ENCODE measurements at regions not wholly inside any gene's neighbourhood (a gene's known extent, or its start where the extent isn't known, plus 50 kb on each side); places are given as distances from the start of the nearest gene placed in this dataset.

DNA sequence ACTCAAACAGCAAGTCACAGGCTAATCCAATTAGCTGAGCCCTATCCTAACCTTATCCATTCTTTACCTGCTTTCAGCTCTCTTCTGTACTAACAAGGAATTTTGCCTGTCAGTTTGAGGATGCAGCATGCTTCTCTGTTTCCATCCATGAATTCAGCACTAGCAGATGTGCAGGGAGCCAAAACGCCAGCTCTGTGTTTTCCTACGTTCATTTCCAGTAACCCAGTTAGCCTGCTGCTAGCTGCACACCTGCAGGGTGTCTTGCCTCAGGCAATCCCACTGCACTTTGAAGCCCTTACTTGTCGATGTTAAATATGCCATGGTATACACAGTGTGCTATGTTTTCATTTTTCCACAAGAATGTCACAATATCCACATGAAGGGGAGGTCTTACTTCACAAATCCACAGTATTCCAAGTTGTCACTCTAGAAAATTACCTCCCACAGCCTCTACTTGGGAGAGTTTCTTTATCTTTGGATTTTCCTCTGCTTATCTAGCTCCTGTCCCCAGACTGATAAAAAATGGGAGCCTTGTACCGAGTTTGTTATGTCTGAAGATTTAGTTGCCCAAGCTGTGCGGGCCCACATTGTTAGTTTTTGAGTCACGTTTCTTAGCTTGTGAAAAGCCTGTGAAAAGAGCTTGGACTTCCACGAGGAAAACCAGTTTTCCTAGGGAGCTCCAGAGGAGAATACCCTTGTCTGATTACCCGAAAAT, 127.6 kb upstream of the HHIP start:
- TF ChIP-seq ARNTL (CRISPR knock-in tag; IDR thresholded peaks at IDR 0.05; ENCODE audit: borderline replicate concordance, low read depth): no peak
- TF ChIP-seq CSDC2 (CRISPR knock-in tag; IDR thresholded peaks at IDR 0.05): no peak
- no peak for TF ChIP-seq TCF4 (CRISPR knock-in tag; IDR thresholded peaks at IDR 0.05; ENCODE audit: borderline replicate concordance)
- no peak for TF ChIP-seq ISL1 (CRISPR knock-in tag; IDR thresholded peaks at IDR 0.05)
- no peak for TF ChIP-seq POU6F1 (CRISPR knock-in tag; IDR thresholded peaks at IDR 0.05; ENCODE audit: borderline replicate concordance, low read depth)
- TF ChIP-seq ZC3H10 (CRISPR knock-in tag; IDR thresholded peaks at IDR 0.05): no peak
- no peak for TF ChIP-seq GLIS3 (CRISPR knock-in tag; IDR thresholded peaks at IDR 0.05)
- no peak for TF ChIP-seq TOX (CRISPR knock-in tag; IDR thresholded peaks at IDR 0.05; ENCODE audit: borderline replicate concordance)
- TF ChIP-seq ESRRG (CRISPR knock-in tag; IDR thresholded peaks at IDR 0.05): no peak
- ATAC-seq: no peak

DNA sequence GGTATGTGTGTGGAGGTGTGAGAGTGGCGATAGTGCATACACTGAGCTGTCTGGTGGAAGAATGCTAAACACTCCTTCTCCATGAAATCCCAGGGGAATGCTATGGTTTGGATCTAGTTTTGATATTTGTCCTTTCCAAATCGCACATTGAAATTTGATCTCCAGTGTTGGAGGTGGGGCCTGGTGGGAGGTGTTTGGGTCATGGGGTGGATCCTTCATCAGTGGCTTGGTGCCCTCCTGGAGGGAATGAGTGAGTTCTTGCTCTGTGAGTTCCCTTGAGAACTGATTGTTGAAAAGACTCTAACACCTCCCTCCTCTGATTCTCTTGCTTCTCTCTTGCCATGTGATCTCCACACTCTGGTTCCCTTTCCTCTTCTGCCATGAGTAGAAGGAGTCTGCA, 114.1 kb upstream of the HHIP start:
- TF ChIP-seq TOX (CRISPR knock-in tag; IDR thresholded peaks at IDR 0.05; ENCODE audit: borderline replicate concordance) (no peak), ZFP3 (CRISPR knock-in tag; IDR thresholded peaks at IDR 0.05) (no peak), OSR1 (CRISPR knock-in tag; IDR thresholded peaks at IDR 0.05) (no peak), ZFP30 (CRISPR knock-in tag; IDR thresholded peaks at IDR 0.05) (no peak), SNAI2 (CRISPR knock-in tag; IDR thresholded peaks at IDR 0.05) (no peak), ESRRG (CRISPR knock-in tag; IDR thresholded peaks at IDR 0.05) (no peak), BACH2 (CRISPR knock-in tag; IDR thresholded peaks at IDR 0.05; ENCODE audit: borderline replicate concordance) (no peak), POU6F1 (CRISPR knock-in tag; IDR thresholded peaks at IDR 0.05; ENCODE audit: borderline replicate concordance, low read depth) (no peak), ZC3H10 (CRISPR knock-in tag; IDR thresholded peaks at IDR 0.05) (no peak)
- ATAC-seq: no peak

DNA sequence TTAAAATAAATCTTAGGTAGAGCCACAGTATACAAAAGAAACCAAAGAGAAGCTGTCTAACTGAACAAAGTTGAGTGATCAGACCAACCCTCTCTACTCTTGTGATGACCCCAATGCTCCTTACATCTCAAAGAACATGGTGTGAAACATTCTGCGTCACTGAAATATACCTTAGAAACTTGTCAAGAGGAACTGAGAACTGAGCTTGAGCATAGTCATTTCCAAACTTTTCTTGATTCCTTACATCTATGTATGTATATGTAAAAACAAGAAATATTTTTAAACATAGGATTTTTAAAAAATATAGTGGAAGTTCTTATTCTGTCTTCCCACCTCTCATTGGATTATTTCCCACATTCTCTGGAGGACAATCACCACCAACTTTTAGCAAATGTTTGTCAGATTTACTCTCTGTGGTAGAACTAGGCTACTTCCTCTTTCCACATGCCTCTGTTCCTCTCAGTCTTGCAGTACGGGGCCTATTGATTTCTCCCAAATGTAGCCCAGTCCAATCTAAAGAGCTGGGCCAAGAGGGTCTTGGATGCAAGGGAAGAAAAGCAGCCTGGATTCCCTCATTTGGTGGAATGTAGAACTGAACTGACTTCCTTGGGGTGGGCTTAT, 98.2 kb upstream of the HHIP start:
- ATAC-seq: no peak
- TF ChIP-seq, protein P1, sequence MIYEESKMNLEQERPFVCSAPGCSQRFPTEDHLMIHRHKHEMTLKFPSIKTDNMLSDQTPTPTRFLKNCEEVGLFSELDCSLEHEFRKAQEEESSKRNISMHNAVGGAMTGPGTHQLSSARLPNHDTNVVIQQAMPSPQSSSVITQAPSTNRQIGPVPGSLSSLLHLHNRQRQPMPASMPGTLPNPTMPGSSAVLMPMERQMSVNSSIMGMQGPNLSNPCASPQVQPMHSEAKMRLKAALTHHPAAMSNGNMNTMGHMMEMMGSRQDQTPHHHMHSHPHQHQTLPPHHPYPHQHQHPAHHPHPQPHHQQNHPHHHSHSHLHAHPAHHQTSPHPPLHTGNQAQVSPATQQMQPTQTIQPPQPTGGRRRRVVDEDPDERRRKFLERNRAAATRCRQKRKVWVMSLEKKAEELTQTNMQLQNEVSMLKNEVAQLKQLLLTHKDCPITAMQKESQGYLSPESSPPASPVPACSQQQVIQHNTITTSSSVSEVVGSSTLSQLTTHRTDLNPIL (CRISPR knock-in tag; IDR thresholded peaks at IDR 0.05; ENCODE audit: low read depth): no peak

- TF ChIP-seq ESRRG (CRISPR knock-in tag; IDR thresholded peaks at IDR 0.05) (no peak), RARB (CRISPR knock-in tag; IDR thresholded peaks at IDR 0.05) (no peak)
- ATAC-seq: no peak
Observed at GRCh38 chr4:144556636-144557035, 89.3 kb upstream of the HHIP start.

GRCh38 chr4:144557404-144557803, 88.6 kb upstream of the HHIP start:
- TF ChIP-seq ESRRG (CRISPR knock-in tag; IDR thresholded peaks at IDR 0.05): no peak
- TF ChIP-seq ISL1 (CRISPR knock-in tag; IDR thresholded peaks at IDR 0.05): no peak
- TF ChIP-seq ZC3H10 (CRISPR knock-in tag; IDR thresholded peaks at IDR 0.05): no peak
- no peak for TF ChIP-seq ARNTL (CRISPR knock-in tag; IDR thresholded peaks at IDR 0.05; ENCODE audit: borderline replicate concordance, low read depth)
- TF ChIP-seq OSR1 (CRISPR knock-in tag; IDR thresholded peaks at IDR 0.05): no peak
- TF ChIP-seq GLIS3 (CRISPR knock-in tag; IDR thresholded peaks at IDR 0.05): no peak
- TF ChIP-seq, protein P1 (CRISPR knock-in tag; IDR thresholded peaks at IDR 0.05; ENCODE audit: low read depth): no peak
- TF ChIP-seq CSDC2 (CRISPR knock-in tag; IDR thresholded peaks at IDR 0.05): no peak
- TF ChIP-seq ZNF565 (CRISPR knock-in tag; conservative IDR thresholded peaks at IDR 0.05; ENCODE audit: low read depth): no peak
- no peak for TF ChIP-seq RARB (CRISPR knock-in tag; IDR thresholded peaks at IDR 0.05)
- TF ChIP-seq BACH2 (CRISPR knock-in tag; IDR thresholded peaks at IDR 0.05; ENCODE audit: borderline replicate concordance): no peak
- TF ChIP-seq ZFP30 (CRISPR knock-in tag; IDR thresholded peaks at IDR 0.05): no peak
- TF ChIP-seq ZFP3 (CRISPR knock-in tag; IDR thresholded peaks at IDR 0.05): no peak
- TF ChIP-seq POU6F1 (CRISPR knock-in tag; IDR thresholded peaks at IDR 0.05; ENCODE audit: borderline replicate concordance, low read depth): no peak
- no peak for TF ChIP-seq ZNF70 (CRISPR knock-in tag; IDR thresholded peaks at IDR 0.05)
- TF ChIP-seq, protein P2, sequence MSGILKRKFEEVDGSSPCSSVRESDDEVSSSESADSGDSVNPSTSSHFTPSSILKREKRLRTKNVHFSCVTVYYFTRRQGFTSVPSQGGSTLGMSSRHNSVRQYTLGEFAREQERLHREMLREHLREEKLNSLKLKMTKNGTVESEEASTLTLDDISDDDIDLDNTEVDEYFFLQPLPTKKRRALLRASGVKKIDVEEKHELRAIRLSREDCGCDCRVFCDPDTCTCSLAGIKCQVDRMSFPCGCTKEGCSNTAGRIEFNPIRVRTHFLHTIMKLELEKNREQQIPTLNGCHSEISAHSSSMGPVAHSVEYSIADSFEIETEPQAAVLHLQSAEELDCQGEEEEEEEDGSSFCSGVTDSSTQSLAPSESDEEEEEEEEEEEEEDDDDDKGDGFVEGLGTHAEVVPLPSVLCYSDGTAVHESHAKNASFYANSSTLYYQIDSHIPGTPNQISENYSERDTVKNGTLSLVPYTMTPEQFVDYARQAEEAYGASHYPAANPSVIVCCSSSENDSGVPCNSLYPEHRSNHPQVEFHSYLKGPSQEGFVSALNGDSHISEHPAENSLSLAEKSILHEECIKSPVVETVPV (CRISPR knock-in tag; IDR thresholded peaks at IDR 0.05): no peak
- TF ChIP-seq PATZ1 (CRISPR knock-in tag; IDR thresholded peaks at IDR 0.05; ENCODE audit: borderline replicate concordance): no peak
- no peak for TF ChIP-seq ZNF8 (CRISPR knock-in tag; IDR thresholded peaks at IDR 0.05)
- TF ChIP-seq TOX (CRISPR knock-in tag; IDR thresholded peaks at IDR 0.05; ENCODE audit: borderline replicate concordance): no peak
- ATAC-seq: no peak
